A673 (cell line): ENCODE measurements at regions not wholly inside any gene's neighbourhood (a gene's known extent, or its start where the extent isn't known, plus 50 kb on each side); places are given as distances from the start of the nearest gene placed in this dataset.

ENCODE experiments used
- CTCF ChIP-seq: fragments of 300-800, 200-600 bp; sonication (generic); conservative IDR thresholded peaks from 2 replicates; pipeline ENCODE4 v1.5.1; 2017; ENCODE audit warnings: low read depth, mild to moderate bottlenecking, antibody characterized with exemption, low read length, moderate library complexity, mixed read lengths
- EZH2 ChIP-seq: fragments of 200-600 bp; sonication (generic); IDR thresholded peaks from 2 replicates; pipeline ENCODE4 v1.6.1; 2017; ENCODE audit warnings: borderline replicate concordance, low read depth, mild to moderate bottlenecking, mixed read lengths, antibody characterized with exemption, low read length; ENCODE audit not compliant: poor library complexity, severe bottlenecking

GRCh38 chr10:10007957-10008356 is 1009.7 kb upstream of the CELF2 start:
- TF ChIP-seq CTCF (no peak), EZH2 (no peak)
